Activated gamma-delta T cell (primary cell): ENCODE measurements at regions not wholly inside any gene's neighbourhood (a gene's known extent, or its start where the extent isn't known, plus 50 kb on each side); places are given as distances from the start of the nearest gene placed in this dataset.
"Not testable (repeated sequence)": the region's sequence is repeated elsewhere in the genome, so short reads cannot be mapped to it uniquely, and the experiment has no call there.

Experiments
- DNase-seq: peaks from one replicate; lab custom pipeline; 2025; lab: John Stamatoyannopoulos, UW

GRCh38 chr6:139474145-139475108, 100.0 kb upstream of the CITED2 start:
- no peak for DNase-seq

- DNase-seq: no peak
These were observed 99.3 kb upstream of the CITED2 start for GRCh38 chr6:139473731-139474130.

- DNase-seq: no peak
These were observed 98.8 kb upstream of the CITED2 start for GRCh38 chr6:139473231-139473701.

GRCh38 chr6:139472351-139473015, 98.0 kb upstream of the CITED2 start:
- DNase-seq: no peak

- DNase-seq: no peak
These were observed 96.5 kb upstream of the CITED2 start for GRCh38 chr6:139470997-139471396.

- no peak for DNase-seq
These were observed 93.9 kb upstream of the CITED2 start for GRCh38 chr6:139468178-139468819.

GRCh38 chr6:139457476-139457875, 83.0 kb upstream of the CITED2 start:
- no peak for DNase-seq

- DNase-seq: no peak
These were observed 77.9 kb upstream of the CITED2 start for GRCh38 chr6:139452148-139452876.

- no peak for DNase-seq
These were observed 75.2 kb upstream of the CITED2 start for GRCh38 chr6:139449611-139450000.

- no peak for DNase-seq
These were observed 74.7 kb upstream of the CITED2 start for GRCh38 chr6:139448998-139449610.

GRCh38 chr6:139448051-139448649, 73.7 kb upstream of the CITED2 start:
- DNase-seq: no peak

GRCh38 chr6:139447656-139447975, 73.2 kb upstream of the CITED2 start:
- no peak for DNase-seq

GRCh38 chr6:139446768-139447655, 72.6 kb upstream of the CITED2 start:
- DNase-seq: no peak

GRCh38 chr6:139446138-139446715, 71.8 kb upstream of the CITED2 start:
- no peak for DNase-seq

GRCh38 chr6:139444273-139444787, 69.9 kb upstream of the CITED2 start:
- not testable (repeated sequence) for DNase-seq

GRCh38 chr6:139443231-139444112, 69.0 kb upstream of the CITED2 start:
- no peak for DNase-seq

GRCh38 chr6:139442188-139442671, 67.8 kb upstream of the CITED2 start:
- no peak for DNase-seq

- no peak for DNase-seq
These were observed 64.9 kb upstream of the CITED2 start for GRCh38 chr6:139439349-139439748.
